GM18508 (cell line): ENCODE measurements at regions not wholly inside any gene's neighbourhood (a gene's known extent, or its start where the extent isn't known, plus 50 kb on each side); places are given as distances from the start of the nearest gene placed in this dataset.

Experiments
- ATAC-seq: cut with Tn5 transposase; IDR thresholded peaks from one replicate; pipeline ENCODE4 v1.9.1; 2021; ENCODE audit warnings: moderate number of reproducible peaks; ENCODE audit not compliant: insufficient read depth, unreplicated experiment

- no peak for ATAC-seq
Observed at GRCh38 chr16:51201604-51202003, 50.5 kb upstream of the SALL1 start.
